Transverse colon (tissue), 3 donors: ENCODE measurements at regions not wholly inside any gene's neighbourhood (a gene's known extent, or its start where the extent isn't known, plus 50 kb on each side); places are given as distances from the start of the nearest gene placed in this dataset.

Experiments
- POLR2A ChIP-seq: fragments of 450-650 bp; IDR thresholded peaks from one replicate; pipeline ENCODE4 v1.6.1; 2016; ENCODE audit warnings: antibody characterized with exemption, mild to moderate bottlenecking, moderate library complexity
- TF ChIP-seq, protein P1 (sequence below), 5 experiments: fragments of 200-600 bp in 3 of 5; fragments of 450-650 bp in 2 of 5; sonication (generic) in 3 of 5; IDR thresholded peaks; 1 replicate in 2 of 5; 2 replicates in 3 of 5; pipeline ENCODE4 v1.5.1; 2016 to 2017; ENCODE audit warnings: antibody characterized with exemption in 5 of 5, inconsistent platforms in 3 of 5, mild to moderate bottlenecking in 2 of 5, moderate library complexity in 1 of 5

DNA sequence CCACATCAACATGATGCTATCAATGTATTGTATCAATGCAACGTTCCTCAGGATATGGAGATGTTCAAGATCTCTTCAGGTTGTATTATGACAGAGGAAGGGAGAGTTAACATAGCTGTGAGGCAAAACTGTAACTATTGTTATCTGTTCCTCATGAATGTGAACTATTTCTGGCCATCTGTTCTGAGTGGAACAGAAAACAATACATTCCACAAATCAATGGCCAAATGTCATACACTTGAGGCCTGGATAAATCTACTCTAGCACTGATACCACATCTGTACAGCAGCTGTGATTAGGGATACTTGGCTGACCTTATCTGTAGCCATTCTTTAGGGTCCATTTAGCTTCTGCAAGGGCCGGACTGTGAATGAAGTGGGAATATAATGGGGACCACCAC lies 447.9 kb downstream of the IRS1 start:
- TF ChIP-seq POLR2A: no peak
- TF ChIP-seq, protein P1, sequence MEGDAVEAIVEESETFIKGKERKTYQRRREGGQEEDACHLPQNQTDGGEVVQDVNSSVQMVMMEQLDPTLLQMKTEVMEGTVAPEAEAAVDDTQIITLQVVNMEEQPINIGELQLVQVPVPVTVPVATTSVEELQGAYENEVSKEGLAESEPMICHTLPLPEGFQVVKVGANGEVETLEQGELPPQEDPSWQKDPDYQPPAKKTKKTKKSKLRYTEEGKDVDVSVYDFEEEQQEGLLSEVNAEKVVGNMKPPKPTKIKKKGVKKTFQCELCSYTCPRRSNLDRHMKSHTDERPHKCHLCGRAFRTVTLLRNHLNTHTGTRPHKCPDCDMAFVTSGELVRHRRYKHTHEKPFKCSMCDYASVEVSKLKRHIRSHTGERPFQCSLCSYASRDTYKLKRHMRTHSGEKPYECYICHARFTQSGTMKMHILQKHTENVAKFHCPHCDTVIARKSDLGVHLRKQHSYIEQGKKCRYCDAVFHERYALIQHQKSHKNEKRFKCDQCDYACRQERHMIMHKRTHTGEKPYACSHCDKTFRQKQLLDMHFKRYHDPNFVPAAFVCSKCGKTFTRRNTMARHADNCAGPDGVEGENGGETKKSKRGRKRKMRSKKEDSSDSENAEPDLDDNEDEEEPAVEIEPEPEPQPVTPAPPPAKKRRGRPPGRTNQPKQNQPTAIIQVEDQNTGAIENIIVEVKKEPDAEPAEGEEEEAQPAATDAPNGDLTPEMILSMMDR (IDR thresholded peaks at IDR 0.05): no peak
